ENCODE measurements at regions not wholly inside any gene's neighbourhood (a gene's known extent, or its start where the extent isn't known, plus 50 kb on each side); places are given as distances from the start of the nearest gene placed in this dataset.

GRCh38 chr6:54043360-54043759 lies 67.9 kb upstream of the MLIP start:
- TF ChIP-seq CTCF (IDR thresholded peaks at IDR 0.05) = no peak
- Histone ChIP-seq H3K9me3 (no peaks in the 10 kb centered on the region), H3K4me1 (no peaks in the 10 kb centered on the region), H3K27me3 (no peaks in the 10 kb centered on the region), H3K27ac (no peak overlapping the region), H3K36me3 (no peaks in the 10 kb centered on the region), H3K4me3 (no peak overlapping the region)
- intact Hi-C loops (cut with DNase I; ENCODE audit: low total_unique reads) = no loop called here
- no peak for DNase-seq

- Histone ChIP-seq H3K27me3 (no peaks in the 10 kb centered on the region), H3K4me1 (no peaks in the 10 kb centered on the region), H3K36me3 (no peaks in the 10 kb centered on the region), H3K4me3 (no peak overlapping the region), H3K27ac (no peak overlapping the region), H3K9me3 (no peaks in the 10 kb centered on the region)
- TF ChIP-seq CTCF (IDR thresholded peaks at IDR 0.05) = no peak
- intact Hi-C loops (cut with DNase I; ENCODE audit: low total_unique reads) = no loop called here
- no peak for DNase-seq
Measured at GRCh38 chr6:54044059-54044458, 67.2 kb upstream of the MLIP start.

GRCh38 chr6:54048782-54049181 lies 62.5 kb upstream of the MLIP start:
- H3K4me3 ChIP-seq = no peak overlapping the region
- intact Hi-C loops (cut with DNase I; ENCODE audit: low total_unique reads) = no loop called here
- peaks cover 0 to 6% (median 0%) of the 10 kb centered on the region in 4 donors for H3K4me1 ChIP-seq
- no peaks in the 10 kb centered on the region for H3K9me3 ChIP-seq
- H3K27ac ChIP-seq = no peak overlapping the region
- no peaks in the 10 kb centered on the region for H3K27me3 ChIP-seq
- no peaks in the 10 kb centered on the region for H3K36me3 ChIP-seq
- TF ChIP-seq CTCF (IDR thresholded peaks at IDR 0.05) = no peak
- no peak for DNase-seq

- no peak for TF ChIP-seq CTCF (IDR thresholded peaks at IDR 0.05)
- Histone ChIP-seq H3K4me1 (peaks cover 0 to 13% (median 0%) of the 10 kb centered on the region in 4 donors), H3K27me3 (no peaks in the 10 kb centered on the region), H3K27ac (no peak overlapping the region), H3K36me3 (no peaks in the 10 kb centered on the region), H3K4me3 (no peak overlapping the region), H3K9me3 (no peaks in the 10 kb centered on the region)
- intact Hi-C loops (cut with DNase I; ENCODE audit: low total_unique reads) = no loop called here
- DNase-seq = no peak
Measured at GRCh38 chr6:54050750-54051149, 60.5 kb upstream of the MLIP start.

GRCh38 chr6:54053881-54054391 lies 57.3 kb upstream of the MLIP start:
- no peaks in the 10 kb centered on the region for H3K27me3 ChIP-seq
- H3K4me3 ChIP-seq = peak overlapping the region; percentile 20 to 22
- H3K36me3 ChIP-seq = no peaks in the 10 kb centered on the region
- intact Hi-C loops (cut with DNase I; ENCODE audit: low total_unique reads) = no loop called here
- DNase-seq = peak in 1 of 2 donors; percentile 48
- TF ChIP-seq CTCF (IDR thresholded peaks at IDR 0.05) = no peak
- no peaks in the 10 kb centered on the region for H3K9me3 ChIP-seq
- peak overlapping the region; percentile 5 to 34 for H3K27ac ChIP-seq
- peaks cover 0 to 41% (median 0%) of the 10 kb centered on the region in 4 donors for H3K4me1 ChIP-seq

- Histone ChIP-seq H3K9me3 (no peaks in the 10 kb centered on the region), H3K36me3 (no peaks in the 10 kb centered on the region), H3K27me3 (no peaks in the 10 kb centered on the region), H3K4me1 (peaks cover 0 to 59% (median 0%) of the 10 kb centered on the region in 4 donors), H3K4me3 (no peak overlapping the region), H3K27ac (no peak overlapping the region)
- no peak for DNase-seq
- intact Hi-C loops (cut with DNase I; ENCODE audit: low total_unique reads) = no loop called here
- TF ChIP-seq CTCF (IDR thresholded peaks at IDR 0.05) = no peak
Measured at GRCh38 chr6:54056105-54056504, 55.1 kb upstream of the MLIP start.

Measured in tibial artery (tissue), 4 donors.